Esophagus squamous epithelium (tissue), 4 donors: ENCODE measurements at regions not wholly inside any gene's neighbourhood (a gene's known extent, or its start where the extent isn't known, plus 50 kb on each side); places are given as distances from the start of the nearest gene placed in this dataset.

Experiments used
- POLR2A ChIP-seq, 4 donors: fragments of 450-650 bp; IDR thresholded peaks; one replicate each; pipeline ENCODE4 v1.6.1; 2017; ENCODE audit warnings: antibody characterized with exemption in 4 of 4, mild to moderate bottlenecking in 4 of 4, moderate library complexity in 3 of 4
- TF ChIP-seq, protein P1 (sequence below), 6 experiments: fragments of 450-650 bp in 4 of 6; fragments of 200-600 bp in 2 of 6; sonication (generic) in 2 of 6; IDR thresholded peaks; one replicate each; pipeline ENCODE4 v1.5.1; 2016 to 2019; ENCODE audit warnings: antibody characterized with exemption in 6 of 6, mild to moderate bottlenecking in 4 of 6, moderate library complexity in 4 of 6

DNA sequence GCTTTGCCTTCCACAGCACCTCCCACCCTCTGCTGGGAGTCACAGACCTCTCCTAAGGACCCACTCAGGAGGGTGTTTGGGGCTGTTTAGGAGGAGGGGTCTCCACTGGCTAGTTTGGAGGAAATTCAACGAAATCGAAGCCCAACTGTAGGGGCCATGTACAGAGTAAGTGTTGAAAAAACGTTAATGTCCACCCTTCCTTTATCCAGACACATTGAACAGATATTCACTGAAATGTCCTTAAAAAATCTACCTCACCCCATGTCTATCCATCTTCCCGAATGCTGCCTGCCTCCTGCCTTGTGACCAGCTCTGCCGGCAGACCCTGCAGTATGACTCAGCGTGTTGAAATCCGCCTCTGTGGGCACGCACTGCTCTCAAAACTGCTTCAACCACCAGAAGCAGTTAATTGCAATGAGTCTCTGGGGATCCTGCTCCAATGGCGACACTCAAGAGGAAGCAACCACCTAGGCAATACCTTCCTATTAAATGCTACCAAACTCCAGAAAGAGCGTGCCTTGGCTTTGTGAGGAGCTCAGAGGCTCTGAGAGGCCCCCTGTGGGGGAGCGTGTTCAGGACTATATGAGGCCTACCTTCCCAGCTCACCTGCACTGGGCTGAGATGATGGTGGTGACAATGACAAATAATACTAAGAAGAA, 61.4 kb upstream of the RTN4 start:
- no peak for TF ChIP-seq POLR2A (IDR thresholded peaks at IDR 0.05)
- TF ChIP-seq, protein P1, sequence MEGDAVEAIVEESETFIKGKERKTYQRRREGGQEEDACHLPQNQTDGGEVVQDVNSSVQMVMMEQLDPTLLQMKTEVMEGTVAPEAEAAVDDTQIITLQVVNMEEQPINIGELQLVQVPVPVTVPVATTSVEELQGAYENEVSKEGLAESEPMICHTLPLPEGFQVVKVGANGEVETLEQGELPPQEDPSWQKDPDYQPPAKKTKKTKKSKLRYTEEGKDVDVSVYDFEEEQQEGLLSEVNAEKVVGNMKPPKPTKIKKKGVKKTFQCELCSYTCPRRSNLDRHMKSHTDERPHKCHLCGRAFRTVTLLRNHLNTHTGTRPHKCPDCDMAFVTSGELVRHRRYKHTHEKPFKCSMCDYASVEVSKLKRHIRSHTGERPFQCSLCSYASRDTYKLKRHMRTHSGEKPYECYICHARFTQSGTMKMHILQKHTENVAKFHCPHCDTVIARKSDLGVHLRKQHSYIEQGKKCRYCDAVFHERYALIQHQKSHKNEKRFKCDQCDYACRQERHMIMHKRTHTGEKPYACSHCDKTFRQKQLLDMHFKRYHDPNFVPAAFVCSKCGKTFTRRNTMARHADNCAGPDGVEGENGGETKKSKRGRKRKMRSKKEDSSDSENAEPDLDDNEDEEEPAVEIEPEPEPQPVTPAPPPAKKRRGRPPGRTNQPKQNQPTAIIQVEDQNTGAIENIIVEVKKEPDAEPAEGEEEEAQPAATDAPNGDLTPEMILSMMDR (IDR thresholded peaks at IDR 0.05), result no peak
